Heart left ventricle (tissue), 16 donors: ENCODE measurements at regions not wholly inside any gene's neighbourhood (a gene's known extent, or its start where the extent isn't known, plus 50 kb on each side); places are given as distances from the start of the nearest gene placed in this dataset.
"Not testable (repeated sequence)": the region's sequence is repeated elsewhere in the genome, so short reads cannot be mapped to it uniquely, and the experiment has no call there.

Experiments used
- ATAC-seq, 4 donors: fragments of 200-7000 bp; cut with Tn5 transposase; one replicate each; pipeline ENCODE4 v1.9.1; 2020 to 2022; ENCODE audit warnings: moderate library complexity in 4 of 4, mild to moderate bottlenecking in 3 of 4, moderate number of reproducible peaks in 1 of 4
- DNase-seq, 5 donors: peaks; one replicate each; pipeline ENCODE4 v3.0.0-alpha.2; 2020
- H3K27ac ChIP-seq, 12 donors: fragments of 200-600 bp; sonication (generic) in 4 of 12; one replicate each; pipeline versions ENCODE4 v1.5.0 to v1.8.0; 2016 to 2022; ENCODE audit warnings: mild to moderate bottlenecking in 2 of 12
- H3K27me3 ChIP-seq, 9 donors: fragments of 200-600 bp; sonication (generic) in 2 of 9; one replicate each; pipeline versions ENCODE4 v1.5.1 to v1.8.0; 2016 to 2022; ENCODE audit warnings: mild to moderate bottlenecking in 3 of 9
- H3K36me3 ChIP-seq, 9 donors: fragments of 200-600 bp; sonication (generic) in 2 of 9; one replicate each; pipeline versions ENCODE4 v1.5.0 to v1.8.0; 2018 to 2022; ENCODE audit warnings: mild to moderate bottlenecking in 2 of 9
- H3K4me1 ChIP-seq, 12 donors: fragments of 200-600 bp; sonication (generic) in 4 of 12; one replicate each; pipeline versions ENCODE4 v1.5.0 to v1.8.0; 2016 to 2022; ENCODE audit warnings: mild to moderate bottlenecking in 3 of 12
- H3K4me3 ChIP-seq, 12 donors: fragments of 200-600 bp; sonication (generic) in 4 of 12; one replicate each; pipeline versions ENCODE4 v1.5.0 to v1.8.0; 2017 to 2022; ENCODE audit warnings: mild to moderate bottlenecking in 9 of 12, moderate library complexity in 4 of 12
- H3K9me3 ChIP-seq, 12 donors: fragments of 200-600 bp; sonication (generic) in 4 of 12; one replicate each; pipeline versions ENCODE4 v1.5.0 to v1.8.0; 2016 to 2022; ENCODE audit warnings: mild to moderate bottlenecking in 1 of 12
- CTCF ChIP-seq, 12 donors: fragments of 200-600 bp; sonication (generic) in 4 of 12; IDR thresholded peaks; one replicate each; pipeline versions ENCODE4 v1.5.0 to v1.8.0; 2018 to 2022; ENCODE audit warnings: antibody characterized with exemption in 12 of 12, mild to moderate bottlenecking in 5 of 12
- POLR2A ChIP-seq, 2 donors: fragments of 450-650 bp; IDR thresholded peaks; one replicate each; pipeline ENCODE4 v1.6.1; 2017; ENCODE audit warnings: antibody characterized with exemption in 2 of 2, mild to moderate bottlenecking in 2 of 2, moderate library complexity in 2 of 2
- WGBS, 4 donors: extraction: QIAGEN DNeasy Blood & Tissue Kit in 2 of 4; methylation state at CpG; one replicate each; pipeline versions ENCODE4 v1.1.5 to v1.1.7; 2013 to 2018; 5-methylcytosine and 5-hydroxymethylcytosine counted together
- intact Hi-C, 10 donors: fragments of 100-400 bp; cut with DNase I; formaldehyde crosslinking; loops; one replicate each; pipeline versions ENCODE4 v1.11.1 to v1.14.2; 2022
- donor health status: ischemic (EF 13 %, LVEDD 7.1; RV severe dilation, severe dysfunction).
- donor health status: healthy with polysubstance abuse.
- donor health status: DM: no; HTN: yes; CAD: no.
- donor health status: DM: no; HTN: no; CAD: no.
- donor health status: ischemic (EF 25% LVEDD 6.9; RV normal size, moderate dysfunction).
- donor health status: ischemic (EF 25% LVEDD 5.7; RV mildly dilated, moderate dysfunction).
- donor health status: healthy.
- donor health status: DM: yes; HTN: yes; CAD: no.
- donor health status: ischemic (EF 35%, LVEDD 5.7; RV mildly dilated, moderate dysfunction).
- donor health status: nonischemic (EF 11% LVEDD 7.7; RV severe dilation, severe dysfunction).
- donor health status: DM: yes; HTN: yes; CAD: no.
- donor health status: PGD.
- donor health status: ischemic (EF 29% LVEDD 5.4; RV normal size, mild dysfunction).
- donor health status: nonischemic (EF 23%, LVEDD 6.1; RV moderate dilation, normal function).

- Histone ChIP-seq H3K4me1 (peaks cover 0 to 26% (median 2%) of the 10 kb centered on the region in 12 donors), H3K9me3 (peaks cover 0 to 20% (median 0%) of the 10 kb centered on the region in 12 donors), H3K36me3 (no peaks in the 10 kb centered on the region), H3K27me3 (no peaks in the 10 kb centered on the region), H3K27ac (no peak overlapping the region), H3K4me3 (no peak overlapping the region)
- intact Hi-C loops, result no loop called here
- no peak for DNase-seq
- WGBS, 4 donors, result 33 to 76% (median 52%) methylated on average over 1 of the region's 1 CpG
- TF ChIP-seq POLR2A (IDR thresholded peaks at IDR 0.05), result no peak
- no peak for TF ChIP-seq CTCF (IDR thresholded peaks at IDR 0.05)
- ATAC-seq, result no peak
Observed at GRCh38 chrX:68978655-68979054, 149.8 kb downstream of the EFNB1 start.

GRCh38 chrX:68978255-68978654 lies 149.4 kb downstream of the EFNB1 start:
- ATAC-seq (peak; percentile 54 to 76 (median 70)), DNase-seq (peak in 1 of 5 donors; percentile 30)
- H3K27ac ChIP-seq, result no peak overlapping the region
- peaks cover 0 to 22% (median 2%) of the 10 kb centered on the region in 12 donors for H3K4me1 ChIP-seq
- TF ChIP-seq POLR2A (IDR thresholded peaks at IDR 0.05), result no peak
- TF ChIP-seq CTCF (IDR thresholded peaks at IDR 0.05), result no peak
- no peaks in the 10 kb centered on the region for H3K36me3 ChIP-seq
- no peaks in the 10 kb centered on the region for H3K27me3 ChIP-seq
- 13 to 48% (median 30%) methylated on average over 7 of the region's 7 CpGs for WGBS, 4 donors
- peaks cover 0 to 24% (median 0%) of the 10 kb centered on the region in 12 donors for H3K9me3 ChIP-seq
- no peak overlapping the region for H3K4me3 ChIP-seq
- intact Hi-C loops, result no loop called here

- H3K9me3 ChIP-seq, result peaks cover 0 to 19% (median 0%) of the 10 kb centered on the region in 12 donors
- no peak overlapping the region for H3K27ac ChIP-seq
- DNase-seq (no peak), ATAC-seq (no peak)
- TF ChIP-seq POLR2A (IDR thresholded peaks at IDR 0.05) (no peak), CTCF (IDR thresholded peaks at IDR 0.05) (no peak)
- no peaks in the 10 kb centered on the region for H3K4me1 ChIP-seq
- intact Hi-C loops, result no loop called here
- no peak overlapping the region for H3K4me3 ChIP-seq
- H3K36me3 ChIP-seq, result no peaks in the 10 kb centered on the region
- H3K27me3 ChIP-seq, result peaks cover 0 to 9% (median 0%) of the 10 kb centered on the region in 9 donors
- 88 to 99% (median 92%) methylated on average over 6 of the region's 6 CpGs for WGBS, 4 donors
Observed at GRCh38 chrX:68953331-68953730, 124.5 kb downstream of the EFNB1 start.

- ATAC-seq, intact Hi-C loops, DNase-seq, H3K27ac ChIP-seq, H3K4me3 ChIP-seq, H3K27me3 ChIP-seq, H3K36me3 ChIP-seq, H3K4me1 ChIP-seq: not testable (repeated sequence)
- 89 to 96% (median 92%) methylated on average over 20 to 32 of the region's 32 CpGs for WGBS, 4 donors
- H3K9me3 ChIP-seq, result peaks cover 0 to 19% (median 0%) of the 10 kb centered on the region in 12 donors
Observed at GRCh38 chrX:68951942-68952619, 123.3 kb downstream of the EFNB1 start.

GRCh38 chrX:68950937-68951336 lies 122.1 kb downstream of the EFNB1 start:
- peaks cover 0 to 9% (median 0%) of the 10 kb centered on the region in 9 donors for H3K27me3 ChIP-seq
- TF ChIP-seq POLR2A (IDR thresholded peaks at IDR 0.05) (no peak), CTCF (IDR thresholded peaks at IDR 0.05) (no peak)
- intact Hi-C loops, result no loop called here
- no peak for DNase-seq
- H3K9me3 ChIP-seq, result peaks cover 0 to 17% (median 0%) of the 10 kb centered on the region in 12 donors
- ATAC-seq, result no peak
- H3K36me3 ChIP-seq, result no peaks in the 10 kb centered on the region
- no peak overlapping the region for H3K4me3 ChIP-seq
- no peak overlapping the region for H3K27ac ChIP-seq
- 45 to 95% (median 65%) methylated on average over 2 of the region's 2 CpGs for WGBS, 4 donors
- no peaks in the 10 kb centered on the region for H3K4me1 ChIP-seq
